ENCODE measurements at regions not wholly inside any gene's neighbourhood (a gene's known extent, or its start where the extent isn't known, plus 50 kb on each side); places are given as distances from the start of the nearest gene placed in this dataset.

DNA sequence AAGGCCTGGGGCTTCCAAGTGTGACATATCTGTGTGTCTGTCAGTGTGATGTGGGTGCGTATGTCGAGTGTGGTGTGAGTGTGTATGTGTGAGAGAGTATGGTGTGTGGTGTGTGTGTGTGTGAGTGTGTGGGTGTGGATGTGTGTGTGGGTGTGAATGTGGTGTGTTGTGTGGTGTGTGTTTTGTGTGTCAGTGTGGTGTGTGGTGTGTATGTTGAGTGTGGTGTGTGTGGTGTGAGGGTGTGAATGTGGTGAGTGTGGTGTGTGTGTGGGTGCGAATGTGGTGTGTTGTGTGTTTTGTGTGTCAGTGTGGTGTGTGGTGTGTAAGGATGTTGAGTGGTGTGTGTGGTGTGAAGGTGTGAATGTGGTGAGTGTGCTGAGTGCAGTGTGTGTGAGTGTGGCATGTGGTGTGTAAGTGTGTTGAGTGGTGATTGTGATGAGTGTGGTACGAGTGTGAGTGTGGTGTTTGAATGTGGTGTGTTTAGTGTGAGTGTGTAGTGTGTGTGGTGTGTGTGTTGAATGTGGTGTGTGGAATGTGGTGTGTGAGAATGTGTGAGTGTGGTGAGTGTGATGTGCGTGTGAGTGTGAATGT is 61.6 kb upstream of the SORCS2 start:
- Histone ChIP-seq H3K36me3 (no peaks in the 10 kb centered on the region), H3K27ac (no peak overlapping the region), H3K9me3 (peaks cover 3% of the 10 kb centered on the region), H3K4me3 (no peak overlapping the region), H3K27me3 (no peaks in the 10 kb centered on the region), H3K4me1 (peaks cover 17% of the 10 kb centered on the region)
- TF ChIP-seq, protein P1, sequence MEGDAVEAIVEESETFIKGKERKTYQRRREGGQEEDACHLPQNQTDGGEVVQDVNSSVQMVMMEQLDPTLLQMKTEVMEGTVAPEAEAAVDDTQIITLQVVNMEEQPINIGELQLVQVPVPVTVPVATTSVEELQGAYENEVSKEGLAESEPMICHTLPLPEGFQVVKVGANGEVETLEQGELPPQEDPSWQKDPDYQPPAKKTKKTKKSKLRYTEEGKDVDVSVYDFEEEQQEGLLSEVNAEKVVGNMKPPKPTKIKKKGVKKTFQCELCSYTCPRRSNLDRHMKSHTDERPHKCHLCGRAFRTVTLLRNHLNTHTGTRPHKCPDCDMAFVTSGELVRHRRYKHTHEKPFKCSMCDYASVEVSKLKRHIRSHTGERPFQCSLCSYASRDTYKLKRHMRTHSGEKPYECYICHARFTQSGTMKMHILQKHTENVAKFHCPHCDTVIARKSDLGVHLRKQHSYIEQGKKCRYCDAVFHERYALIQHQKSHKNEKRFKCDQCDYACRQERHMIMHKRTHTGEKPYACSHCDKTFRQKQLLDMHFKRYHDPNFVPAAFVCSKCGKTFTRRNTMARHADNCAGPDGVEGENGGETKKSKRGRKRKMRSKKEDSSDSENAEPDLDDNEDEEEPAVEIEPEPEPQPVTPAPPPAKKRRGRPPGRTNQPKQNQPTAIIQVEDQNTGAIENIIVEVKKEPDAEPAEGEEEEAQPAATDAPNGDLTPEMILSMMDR (IDR thresholded peaks at IDR 0.05): no peak
- no peak for TF ChIP-seq POLR2A (IDR thresholded peaks at IDR 0.05)
- TF ChIP-seq POLR2AphosphoS5 (IDR thresholded peaks at IDR 0.05; ENCODE audit: insufficient read depth in 1 of 2, low read depth in 1 of 2): no peak
- intact Hi-C loops (cut with DNase I): no loop called here
- no peak for DNase-seq (ENCODE audit: extremely low spot score in 2 of 2)

DNA sequence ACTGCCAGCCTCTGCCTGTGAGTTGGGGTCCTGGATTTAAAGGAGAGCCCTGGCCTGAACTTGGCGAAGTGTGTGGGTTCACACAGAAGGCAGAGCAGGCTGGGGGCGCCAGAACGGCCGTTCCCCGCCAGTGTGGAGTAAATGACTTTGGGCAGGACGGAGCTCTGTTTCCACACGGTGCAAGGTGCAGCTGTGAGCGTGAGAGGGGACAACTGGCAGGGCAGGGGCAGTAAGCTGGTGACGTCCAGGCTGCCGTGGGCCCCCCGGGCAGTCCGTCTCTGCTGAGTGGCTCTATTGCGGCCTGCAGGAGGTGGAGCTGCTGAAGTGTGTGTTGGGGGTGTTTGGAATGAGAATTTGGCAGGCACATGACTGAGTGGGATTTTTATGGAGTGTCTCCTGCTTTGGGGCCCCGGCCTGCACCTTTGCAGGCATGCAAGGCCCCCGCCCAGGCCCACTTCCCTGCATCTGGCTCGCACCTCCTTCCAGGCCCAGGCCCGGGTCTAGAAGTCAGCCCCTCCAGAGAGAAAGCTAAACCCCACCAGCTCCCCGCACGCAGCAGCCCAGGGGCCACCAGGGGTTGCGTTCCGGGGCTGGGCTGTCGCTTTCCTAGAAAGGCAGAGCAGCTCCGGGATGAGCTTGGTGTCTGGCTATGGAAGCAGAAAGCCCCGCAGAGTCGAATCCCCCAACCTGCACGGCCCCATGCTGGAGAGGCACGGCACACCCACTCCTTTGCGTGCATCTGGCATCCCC is 62.2 kb upstream of the GRPEL1 start:
- Histone ChIP-seq H3K9me3 (peaks cover 3% of the 10 kb centered on the region), H3K36me3 (no peaks in the 10 kb centered on the region), H3K27ac (no peak overlapping the region), H3K4me3 (no peak overlapping the region), H3K27me3 (no peaks in the 10 kb centered on the region), H3K4me1 (peaks cover 17% of the 10 kb centered on the region)
- DNase-seq (ENCODE audit: extremely low spot score in 2 of 2): no peak
- TF ChIP-seq, protein P1 (IDR thresholded peaks at IDR 0.05): no peak
- no peak for TF ChIP-seq POLR2AphosphoS5 (IDR thresholded peaks at IDR 0.05; ENCODE audit: insufficient read depth in 1 of 2, low read depth in 1 of 2)
- no peak for TF ChIP-seq POLR2A (IDR thresholded peaks at IDR 0.05)
- intact Hi-C loops (cut with DNase I): no loop called here

DNA sequence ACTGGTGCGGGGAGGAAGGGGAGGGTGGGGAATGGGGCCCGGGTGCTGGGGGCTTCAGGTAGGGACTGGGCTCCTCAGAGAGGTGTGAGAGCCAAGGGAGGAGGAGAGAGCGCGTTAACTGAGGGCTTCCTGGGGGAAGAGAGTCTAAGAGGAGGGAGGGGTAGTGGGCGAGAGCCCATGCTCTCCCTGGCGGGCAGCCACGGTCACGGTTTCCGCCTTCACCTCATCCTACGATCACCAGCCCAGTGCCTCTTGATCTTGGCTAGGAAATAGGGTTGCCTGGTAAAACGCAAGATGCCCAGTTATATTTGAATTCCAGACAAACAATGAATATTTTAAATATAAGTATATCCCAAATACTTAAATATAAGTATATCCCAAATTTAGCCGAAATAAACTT is 60.8 kb upstream of the GRPEL1 start:
- Histone ChIP-seq H3K4me3 (no peak overlapping the region), H3K36me3 (no peaks in the 10 kb centered on the region), H3K27ac (no peak overlapping the region), H3K4me1 (peaks cover 19% of the 10 kb centered on the region), H3K9me3 (peaks cover 3% of the 10 kb centered on the region), H3K27me3 (no peaks in the 10 kb centered on the region)
- TF ChIP-seq, protein P1 (IDR thresholded peaks at IDR 0.05): no peak
- TF ChIP-seq POLR2A (IDR thresholded peaks at IDR 0.05): no peak
- TF ChIP-seq POLR2AphosphoS5 (IDR thresholded peaks at IDR 0.05; ENCODE audit: insufficient read depth in 1 of 2, low read depth in 1 of 2): no peak
- intact Hi-C loops (cut with DNase I): no loop called here
- DNase-seq (ENCODE audit: extremely low spot score in 2 of 2): no peak

DNA sequence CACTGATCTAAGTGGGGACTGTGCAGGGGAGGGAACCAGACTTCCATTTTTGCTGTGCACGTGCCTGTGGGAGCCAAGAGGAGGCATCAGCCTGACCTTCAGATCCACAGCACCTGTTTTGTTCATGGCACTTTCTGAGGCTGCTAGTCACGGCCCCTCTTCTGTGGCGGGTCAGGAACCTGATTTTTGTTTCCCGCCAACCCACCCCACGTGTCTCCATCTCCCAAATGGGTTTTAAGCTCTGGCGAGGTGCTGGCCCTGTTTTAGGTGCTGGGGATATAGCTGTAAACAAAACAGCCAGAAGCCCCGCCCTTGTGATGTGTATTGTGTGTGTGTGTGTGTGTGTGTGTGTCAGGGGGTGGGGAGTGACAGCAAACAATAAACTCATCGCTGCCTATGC is 60.4 kb upstream of the GRPEL1 start:
- no peaks in the 10 kb centered on the region for H3K36me3 ChIP-seq
- DNase-seq (ENCODE audit: extremely low spot score in 2 of 2): no peak
- no peak for TF ChIP-seq POLR2AphosphoS5 (IDR thresholded peaks at IDR 0.05; ENCODE audit: insufficient read depth in 1 of 2, low read depth in 1 of 2)
- TF ChIP-seq POLR2A (IDR thresholded peaks at IDR 0.05): no peak
- TF ChIP-seq, protein P1 (IDR thresholded peaks at IDR 0.05): no peak
- H3K4me3 ChIP-seq: no peak overlapping the region
- intact Hi-C loops (cut with DNase I): no loop called here
- H3K27me3 ChIP-seq: no peaks in the 10 kb centered on the region
- peaks cover 19% of the 10 kb centered on the region for H3K4me1 ChIP-seq
- H3K27ac ChIP-seq: no peak overlapping the region
- H3K9me3 ChIP-seq: peaks cover 3% of the 10 kb centered on the region

DNA sequence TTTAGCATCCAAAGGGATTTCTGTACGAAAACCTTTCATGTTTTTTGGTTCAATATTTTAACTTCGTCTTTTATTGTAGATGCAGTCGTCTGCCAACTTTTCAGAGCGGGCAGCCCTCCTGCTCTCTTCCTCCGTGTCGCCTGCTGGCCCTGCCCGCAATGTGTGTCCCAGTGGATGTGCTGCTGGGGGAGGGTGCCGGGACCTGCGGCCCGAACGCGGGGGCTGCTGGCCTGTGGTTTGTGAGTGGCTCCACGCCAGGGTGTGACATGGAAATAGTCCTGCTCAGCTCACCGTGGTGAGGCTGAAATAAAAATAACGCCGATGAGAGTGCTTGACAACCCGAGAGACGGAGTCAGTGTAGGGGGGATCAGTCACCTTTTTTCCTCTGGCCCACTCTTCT is 59.7 kb upstream of the GRPEL1 start:
- TF ChIP-seq POLR2A (IDR thresholded peaks at IDR 0.05) (no peak), POLR2AphosphoS5 (IDR thresholded peaks at IDR 0.05; ENCODE audit: insufficient read depth in 1 of 2, low read depth in 1 of 2) (no peak)
- TF ChIP-seq, protein P1 (IDR thresholded peaks at IDR 0.05): no peak
- intact Hi-C loops (cut with DNase I): no loop called here
- Histone ChIP-seq H3K27ac (no peak overlapping the region), H3K27me3 (no peaks in the 10 kb centered on the region), H3K36me3 (no peaks in the 10 kb centered on the region), H3K4me3 (no peak overlapping the region), H3K4me1 (peaks cover 19% of the 10 kb centered on the region), H3K9me3 (no peaks in the 10 kb centered on the region)
- no peak for DNase-seq (ENCODE audit: extremely low spot score in 2 of 2)

Measured in vagina (tissue), 2 donors.